Panc1 (cell line): ENCODE measurements at regions not wholly inside any gene's neighbourhood (a gene's known extent, or its start where the extent isn't known, plus 50 kb on each side); places are given as distances from the start of the nearest gene placed in this dataset.

Experiments
- ATAC-seq: fragments of 200-7000 bp; cut with Tn5 transposase; 2 replicates; pipeline ENCODE4 v1.9.1; 2020; ENCODE audit warnings: mild to moderate bottlenecking, moderate library complexity
- BruUV-seq: library from RNA; stranded (reverse); fragments of 400-500 nt; replicated peaks from 2 replicates; lab custom pipeline; 2021; lab: Mats Ljungman, UMichigan
- CTCF ChIA-PET: fragments of 300-600 bp; sonication (Branson Sonifier 250); formaldehyde crosslinking; loops from one replicate; lab custom pipeline; 2022; ENCODE audit warnings: antibody characterized with exemption; lab: Charles Lee
- POLR2A ChIA-PET: fragments of 300-600 bp; sonication (Branson Sonifier 250); formaldehyde crosslinking; loops from one replicate; lab custom pipeline; 2022; ENCODE audit warnings: antibody characterized with exemption; lab: Charles Lee
- DNase-seq: peaks from one replicate; pipeline ENCODE4 v3.0.0-alpha.2; 2010; ENCODE audit warnings: low read depth, low spot score
- H3K27ac ChIP-seq: 2 replicates; pipeline ENCODE4 v1.5.1; 2011; ENCODE audit warnings: mild to moderate bottlenecking, low read length, inconsistent platforms
- H3K27me3 ChIP-seq: fragments of 200-500 bp; sonication (Bioruptor generic); 2 replicates; pipeline ENCODE4 v1.6.0; 2014; ENCODE audit warnings: low read length, inconsistent platforms; ENCODE audit not compliant: control insufficient read depth, insufficient read depth
- H3K36me3 ChIP-seq: fragments of 200-500 bp; sonication (Bioruptor generic); 2 replicates; pipeline ENCODE4 v1.5.1; 2014; ENCODE audit warnings: inconsistent platforms, mild to moderate bottlenecking, low read length, moderate library complexity; ENCODE audit not compliant: control insufficient read depth, insufficient read depth
- H3K4me1 ChIP-seq: 2 replicates; pipeline ENCODE4 v1.5.1; 2011; ENCODE audit warnings: inconsistent platforms, mild to moderate bottlenecking, low read length, moderate library complexity; ENCODE audit not compliant: control insufficient read depth, insufficient read depth
- H3K4me3 ChIP-seq, 2 experiments: 2 replicates each; pipeline ENCODE4 v1.5.1; 2011 to 2012; ENCODE audit warnings: low read depth in 2 of 2, low read length in 2 of 2, mild to moderate bottlenecking in 2 of 2, inconsistent platforms in 1 of 2, moderate library complexity in 1 of 2
- H3K9me3 ChIP-seq: fragments of 200-500 bp; sonication (Bioruptor generic); 2 replicates; pipeline ENCODE4 v1.5.1; 2014; ENCODE audit warnings: low read depth, mild to moderate bottlenecking, inconsistent platforms, low read length, moderate library complexity; ENCODE audit not compliant: control insufficient read depth, insufficient read depth
- POLR2AphosphoS5 ChIP-seq: IDR thresholded peaks from 2 replicates; pipeline ENCODE4 v1.6.1; 2012; ENCODE audit warnings: mild to moderate bottlenecking, low read depth, low read length, moderate library complexity
- SIN3A ChIP-seq: IDR thresholded peaks from 2 replicates; pipeline ENCODE4 v1.6.1; 2012; ENCODE audit warnings: low read depth, mild to moderate bottlenecking, low read length, moderate library complexity, borderline replicate concordance; ENCODE audit not compliant: insufficient read depth
- TCF7L2 ChIP-seq: IDR thresholded peaks from 2 replicates; pipeline ENCODE4 v1.6.1; 2011; ENCODE audit warnings: mild to moderate bottlenecking, low read depth, low read length, inconsistent platforms
- in situ Hi-C: cut with HindIII; loops from 2 replicates; pipeline ENCODE4 v1.10.0; 2016; ENCODE audit warnings: low sequenced_read_pairs, low pct_unique_long_range_greater_than_20kb
- intact Hi-C: fragments of 100-400 bp; cut with micrococcal nuclease; formaldehyde crosslinking; loops from one replicate; pipeline ENCODE4 v1.10.0; 2022; ENCODE audit not compliant: unreplicated experiment
- TF ChIP-seq, protein P1 (sequence below), 2 experiments: IDR thresholded peaks; 2 replicates each; pipeline ENCODE4 v1.6.1; 2011 to 2012; ENCODE audit warnings: low read depth in 2 of 2, control low read depth in 1 of 2, low read length in 1 of 2, mild to moderate bottlenecking in 1 of 2, moderate library complexity in 1 of 2; ENCODE audit not compliant: insufficient read depth in 1 of 2
- TF ChIP-seq, protein P2 (sequence below): fragments of 450-650 bp; IDR thresholded peaks from 2 replicates; pipeline ENCODE4 v1.5.1; 2017; ENCODE audit warnings: mild to moderate bottlenecking

- H3K4me1 ChIP-seq: no peaks in the 10 kb centered on the region
- DNase-seq (no peak), ATAC-seq (no peak)
- peaks cover 3% of the 10 kb centered on the region; the same call in 1 of the 2 replicates for H3K9me3 ChIP-seq
- no peak overlapping the region for H3K27ac ChIP-seq
- CTCF ChIA-PET: no interaction called here
- in situ Hi-C loops (no loop called here), intact Hi-C loops (no loop called here)
- no TSS peak for BruUV-seq
- no peaks in the 10 kb centered on the region for H3K27me3 ChIP-seq
- TF ChIP-seq, protein P1, sequence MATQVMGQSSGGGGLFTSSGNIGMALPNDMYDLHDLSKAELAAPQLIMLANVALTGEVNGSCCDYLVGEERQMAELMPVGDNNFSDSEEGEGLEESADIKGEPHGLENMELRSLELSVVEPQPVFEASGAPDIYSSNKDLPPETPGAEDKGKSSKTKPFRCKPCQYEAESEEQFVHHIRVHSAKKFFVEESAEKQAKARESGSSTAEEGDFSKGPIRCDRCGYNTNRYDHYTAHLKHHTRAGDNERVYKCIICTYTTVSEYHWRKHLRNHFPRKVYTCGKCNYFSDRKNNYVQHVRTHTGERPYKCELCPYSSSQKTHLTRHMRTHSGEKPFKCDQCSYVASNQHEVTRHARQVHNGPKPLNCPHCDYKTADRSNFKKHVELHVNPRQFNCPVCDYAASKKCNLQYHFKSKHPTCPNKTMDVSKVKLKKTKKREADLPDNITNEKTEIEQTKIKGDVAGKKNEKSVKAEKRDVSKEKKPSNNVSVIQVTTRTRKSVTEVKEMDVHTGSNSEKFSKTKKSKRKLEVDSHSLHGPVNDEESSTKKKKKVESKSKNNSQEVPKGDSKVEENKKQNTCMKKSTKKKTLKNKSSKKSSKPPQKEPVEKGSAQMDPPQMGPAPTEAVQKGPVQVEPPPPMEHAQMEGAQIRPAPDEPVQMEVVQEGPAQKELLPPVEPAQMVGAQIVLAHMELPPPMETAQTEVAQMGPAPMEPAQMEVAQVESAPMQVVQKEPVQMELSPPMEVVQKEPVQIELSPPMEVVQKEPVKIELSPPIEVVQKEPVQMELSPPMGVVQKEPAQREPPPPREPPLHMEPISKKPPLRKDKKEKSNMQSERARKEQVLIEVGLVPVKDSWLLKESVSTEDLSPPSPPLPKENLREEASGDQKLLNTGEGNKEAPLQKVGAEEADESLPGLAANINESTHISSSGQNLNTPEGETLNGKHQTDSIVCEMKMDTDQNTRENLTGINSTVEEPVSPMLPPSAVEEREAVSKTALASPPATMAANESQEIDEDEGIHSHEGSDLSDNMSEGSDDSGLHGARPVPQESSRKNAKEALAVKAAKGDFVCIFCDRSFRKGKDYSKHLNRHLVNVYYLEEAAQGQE (IDR thresholded peaks at IDR 0.05; ENCODE audit: insufficient read depth in 1 of 2, low read depth in 2 of 2, low read length in 1 of 2): no peak
- no peak for TF ChIP-seq POLR2AphosphoS5
- no peaks in the 10 kb centered on the region for H3K36me3 ChIP-seq
- H3K4me3 ChIP-seq: no peak overlapping the region
- POLR2A ChIA-PET: no interaction called here
Observed at GRCh38 chr11:97263183-97263858, 873.5 kb downstream of the JRKL start.

DNA sequence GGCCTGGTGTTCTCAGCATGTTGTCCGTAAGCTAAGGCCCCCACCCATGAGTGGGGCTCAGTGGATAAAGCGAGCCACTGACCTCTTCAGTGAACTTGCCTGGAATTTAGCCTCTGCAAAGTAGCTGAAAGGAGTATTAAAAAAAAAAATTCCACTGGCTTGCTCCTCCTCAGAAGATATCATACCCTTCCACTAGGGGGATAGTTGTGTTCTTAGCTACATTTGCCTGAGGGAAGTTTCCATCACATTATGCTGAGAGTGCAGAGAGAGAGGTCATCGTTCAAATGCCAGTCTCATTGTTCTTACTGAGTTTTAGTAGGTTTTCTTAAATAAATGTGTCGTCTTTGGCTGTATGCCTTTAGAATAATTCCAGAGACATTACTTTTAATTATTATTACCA is 879.7 kb downstream of the JRKL start:
- intact Hi-C loops (no loop called here), in situ Hi-C loops (no loop called here)
- H3K36me3 ChIP-seq: no peaks in the 10 kb centered on the region
- ChIA-PET CTCF (no interaction called here), POLR2A (no interaction called here)
- TF ChIP-seq, protein P2, sequence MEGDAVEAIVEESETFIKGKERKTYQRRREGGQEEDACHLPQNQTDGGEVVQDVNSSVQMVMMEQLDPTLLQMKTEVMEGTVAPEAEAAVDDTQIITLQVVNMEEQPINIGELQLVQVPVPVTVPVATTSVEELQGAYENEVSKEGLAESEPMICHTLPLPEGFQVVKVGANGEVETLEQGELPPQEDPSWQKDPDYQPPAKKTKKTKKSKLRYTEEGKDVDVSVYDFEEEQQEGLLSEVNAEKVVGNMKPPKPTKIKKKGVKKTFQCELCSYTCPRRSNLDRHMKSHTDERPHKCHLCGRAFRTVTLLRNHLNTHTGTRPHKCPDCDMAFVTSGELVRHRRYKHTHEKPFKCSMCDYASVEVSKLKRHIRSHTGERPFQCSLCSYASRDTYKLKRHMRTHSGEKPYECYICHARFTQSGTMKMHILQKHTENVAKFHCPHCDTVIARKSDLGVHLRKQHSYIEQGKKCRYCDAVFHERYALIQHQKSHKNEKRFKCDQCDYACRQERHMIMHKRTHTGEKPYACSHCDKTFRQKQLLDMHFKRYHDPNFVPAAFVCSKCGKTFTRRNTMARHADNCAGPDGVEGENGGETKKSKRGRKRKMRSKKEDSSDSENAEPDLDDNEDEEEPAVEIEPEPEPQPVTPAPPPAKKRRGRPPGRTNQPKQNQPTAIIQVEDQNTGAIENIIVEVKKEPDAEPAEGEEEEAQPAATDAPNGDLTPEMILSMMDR: no peak; the same call in 1 of the 2 replicates
- TF ChIP-seq POLR2AphosphoS5 (no peak), SIN3A (no peak), TCF7L2 (no peak)
- TF ChIP-seq, protein P1 (IDR thresholded peaks at IDR 0.05; ENCODE audit: insufficient read depth in 1 of 2, low read depth in 2 of 2, low read length in 1 of 2): no peak
- no peak for ATAC-seq
- no peak overlapping the region for H3K4me3 ChIP-seq
- no peaks in the 10 kb centered on the region for H3K4me1 ChIP-seq
- H3K9me3 ChIP-seq: peaks cover 3% of the 10 kb centered on the region; the same call in 1 of the 2 replicates
- no TSS peak for BruUV-seq
- no peaks in the 10 kb centered on the region for H3K27me3 ChIP-seq
- H3K27ac ChIP-seq: no peak overlapping the region
- no peak for DNase-seq
